ENCODE measurements at regions not wholly inside any gene's neighbourhood (a gene's known extent, or its start where the extent isn't known, plus 50 kb on each side); places are given as distances from the start of the nearest gene placed in this dataset.

DNA sequence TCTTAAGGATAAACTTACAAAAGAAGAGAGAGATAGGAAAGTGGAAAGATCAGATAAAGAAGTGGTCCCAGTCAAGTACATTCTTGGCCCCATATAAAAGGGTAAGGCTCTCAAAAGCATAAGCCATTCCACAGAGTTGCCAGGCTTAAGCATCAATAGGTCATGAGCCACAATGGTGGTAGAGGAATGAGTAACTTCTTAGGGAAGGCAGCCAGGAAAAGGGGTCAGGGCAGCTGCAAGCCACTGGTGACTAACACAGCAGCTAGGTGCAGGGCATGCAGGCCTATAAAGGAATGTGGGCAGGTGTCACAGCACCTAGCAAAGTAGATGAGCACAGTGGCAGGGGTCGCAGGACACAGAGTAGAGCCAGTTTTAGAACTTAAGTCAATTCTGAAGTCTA, 302.6 kb upstream of the FAT3 start:
- Mint-ChIP-seq H3K4me1 (ENCODE audit: low read depth, unreplicated experiment) (no peaks in the 10 kb centered on the region), H3K36me3 (ENCODE audit: insufficient read depth, unreplicated experiment) (no peaks in the 10 kb centered on the region), H3K9me3 (ENCODE audit: unreplicated experiment) (no peaks in the 10 kb centered on the region), H3K27me3 (ENCODE audit: insufficient read depth, unreplicated experiment) (peaks cover 6% of the 10 kb centered on the region), H3K27ac (ENCODE audit: unreplicated experiment) (no peak overlapping the region), H3K4me3 (ENCODE audit: unreplicated experiment) (no peak overlapping the region)
- ChIA-PET POLR2A (no interaction called here), CTCF (no interaction called here)
- TF ChIP-seq, protein P1, sequence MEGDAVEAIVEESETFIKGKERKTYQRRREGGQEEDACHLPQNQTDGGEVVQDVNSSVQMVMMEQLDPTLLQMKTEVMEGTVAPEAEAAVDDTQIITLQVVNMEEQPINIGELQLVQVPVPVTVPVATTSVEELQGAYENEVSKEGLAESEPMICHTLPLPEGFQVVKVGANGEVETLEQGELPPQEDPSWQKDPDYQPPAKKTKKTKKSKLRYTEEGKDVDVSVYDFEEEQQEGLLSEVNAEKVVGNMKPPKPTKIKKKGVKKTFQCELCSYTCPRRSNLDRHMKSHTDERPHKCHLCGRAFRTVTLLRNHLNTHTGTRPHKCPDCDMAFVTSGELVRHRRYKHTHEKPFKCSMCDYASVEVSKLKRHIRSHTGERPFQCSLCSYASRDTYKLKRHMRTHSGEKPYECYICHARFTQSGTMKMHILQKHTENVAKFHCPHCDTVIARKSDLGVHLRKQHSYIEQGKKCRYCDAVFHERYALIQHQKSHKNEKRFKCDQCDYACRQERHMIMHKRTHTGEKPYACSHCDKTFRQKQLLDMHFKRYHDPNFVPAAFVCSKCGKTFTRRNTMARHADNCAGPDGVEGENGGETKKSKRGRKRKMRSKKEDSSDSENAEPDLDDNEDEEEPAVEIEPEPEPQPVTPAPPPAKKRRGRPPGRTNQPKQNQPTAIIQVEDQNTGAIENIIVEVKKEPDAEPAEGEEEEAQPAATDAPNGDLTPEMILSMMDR (IDR thresholded peaks at IDR 0.05; ENCODE audit: insufficient read depth in 1 of 2, low read depth in 1 of 2, low read length in 1 of 2, severe bottlenecking in 1 of 2, unreplicated experiment in 1 of 2) = no peak
- H3K4me3 ChIP-seq (ENCODE audit: low read depth, low read length) = no peak overlapping the region
- H3K27me3 ChIP-seq (replicated peaks; ENCODE audit: control insufficient read depth, insufficient read depth, low read length) = no peaks in the 10 kb centered on the region
- no peak for DNase-seq
- intact Hi-C loops (cut with micrococcal nuclease; ENCODE audit: unreplicated experiment) = no loop called here
- H3K4me1 ChIP-seq = no peaks in the 10 kb centered on the region
- no TSS peak for BruUV-seq (replicated peaks)
- no peaks in the 10 kb centered on the region for H3K9me3 ChIP-seq
- H3K36me3 ChIP-seq (ENCODE audit: control insufficient read depth, insufficient read depth, low read length) = no peaks in the 10 kb centered on the region

DNA sequence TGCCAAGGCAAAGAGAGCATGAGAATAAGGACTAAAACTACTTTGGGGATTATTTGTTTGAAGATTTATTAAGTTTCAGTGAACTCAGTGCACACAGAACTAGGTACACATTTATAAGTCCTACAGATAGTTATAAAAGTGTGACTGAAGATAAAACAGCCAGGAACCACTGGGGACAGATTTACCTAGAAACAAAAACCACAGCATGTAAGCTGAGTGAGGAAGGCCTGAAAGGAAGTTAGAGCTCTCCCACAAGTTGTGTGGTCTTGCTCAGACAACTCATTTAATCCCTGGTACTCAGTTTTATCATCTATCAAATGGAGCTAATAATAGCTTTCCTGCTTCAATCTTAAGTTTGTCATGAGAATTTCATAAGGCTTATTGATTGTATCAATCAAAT, 311.2 kb upstream of the FAT3 start:
- POLR2A ChIA-PET = no interaction called here
- TF ChIP-seq, protein P1 (IDR thresholded peaks at IDR 0.05; ENCODE audit: insufficient read depth in 1 of 2, low read depth in 1 of 2, low read length in 1 of 2, severe bottlenecking in 1 of 2, unreplicated experiment in 1 of 2) = no peak
- no peaks in the 10 kb centered on the region for H3K36me3 Mint-ChIP-seq (ENCODE audit: insufficient read depth, unreplicated experiment)
- Histone ChIP-seq H3K27me3 (replicated peaks; ENCODE audit: control insufficient read depth, insufficient read depth, low read length) (no peaks in the 10 kb centered on the region), H3K4me1 (no peaks in the 10 kb centered on the region), H3K36me3 (ENCODE audit: control insufficient read depth, insufficient read depth, low read length) (no peaks in the 10 kb centered on the region), H3K4me3 (ENCODE audit: low read depth, low read length) (no peak overlapping the region), H3K9me3 (no peaks in the 10 kb centered on the region)
- H3K27me3 Mint-ChIP-seq (ENCODE audit: insufficient read depth, unreplicated experiment) = no peaks in the 10 kb centered on the region
- H3K4me1 Mint-ChIP-seq (ENCODE audit: low read depth, unreplicated experiment) = no peaks in the 10 kb centered on the region
- no peak overlapping the region for H3K4me3 Mint-ChIP-seq (ENCODE audit: unreplicated experiment)
- no peak for DNase-seq
- CTCF ChIA-PET = no interaction called here
- BruUV-seq (replicated peaks) = no TSS peak
- H3K9me3 Mint-ChIP-seq (ENCODE audit: unreplicated experiment) = no peaks in the 10 kb centered on the region
- H3K27ac Mint-ChIP-seq (ENCODE audit: unreplicated experiment) = no peak overlapping the region
- intact Hi-C loops (cut with micrococcal nuclease; ENCODE audit: unreplicated experiment) = no loop called here

DNA sequence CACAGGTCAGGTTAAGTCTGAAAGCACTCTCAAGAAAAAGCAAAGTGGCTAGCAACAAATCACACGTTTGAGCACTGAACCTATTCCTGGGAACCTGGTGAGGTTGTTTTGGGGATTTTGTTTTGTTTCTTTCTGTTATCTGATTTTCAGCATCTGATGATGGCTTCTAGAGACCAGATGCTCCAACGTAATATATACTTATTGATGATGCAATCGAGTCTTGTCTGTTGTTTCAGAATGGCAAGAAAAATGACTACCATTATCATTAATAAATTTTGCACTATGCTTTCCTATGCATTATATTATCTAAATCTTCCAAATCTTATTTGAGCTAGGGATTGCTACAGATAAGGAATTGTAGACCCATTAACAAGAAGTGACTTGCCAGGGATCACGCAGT, 312.3 kb upstream of the FAT3 start:
- BruUV-seq (replicated peaks) = no TSS peak
- ChIA-PET POLR2A (no interaction called here), CTCF (no interaction called here)
- Mint-ChIP-seq H3K4me1 (ENCODE audit: low read depth, unreplicated experiment) (no peaks in the 10 kb centered on the region), H3K36me3 (ENCODE audit: insufficient read depth, unreplicated experiment) (no peaks in the 10 kb centered on the region), H3K27ac (ENCODE audit: unreplicated experiment) (no peak overlapping the region), H3K4me3 (ENCODE audit: unreplicated experiment) (no peak overlapping the region), H3K27me3 (ENCODE audit: insufficient read depth, unreplicated experiment) (no peaks in the 10 kb centered on the region), H3K9me3 (ENCODE audit: unreplicated experiment) (no peaks in the 10 kb centered on the region)
- Histone ChIP-seq H3K4me3 (ENCODE audit: low read depth, low read length) (no peak overlapping the region), H3K4me1 (no peaks in the 10 kb centered on the region), H3K36me3 (ENCODE audit: control insufficient read depth, insufficient read depth, low read length) (no peaks in the 10 kb centered on the region), H3K9me3 (no peaks in the 10 kb centered on the region), H3K27me3 (replicated peaks; ENCODE audit: control insufficient read depth, insufficient read depth, low read length) (no peaks in the 10 kb centered on the region)
- DNase-seq = no peak
- TF ChIP-seq, protein P1 (IDR thresholded peaks at IDR 0.05; ENCODE audit: insufficient read depth in 1 of 2, low read depth in 1 of 2, low read length in 1 of 2, severe bottlenecking in 1 of 2, unreplicated experiment in 1 of 2) = no peak
- intact Hi-C loops (cut with micrococcal nuclease; ENCODE audit: unreplicated experiment) = no loop called here

All from Caco-2 (cell line).